ENCODE measurements at regions not wholly inside any gene's neighbourhood (a gene's known extent, or its start where the extent isn't known, plus 50 kb on each side); places are given as distances from the start of the nearest gene placed in this dataset.
A peak's percentile ranks its signal among the peaks of the same experiment; 100 is the strongest.
"Not testable (repeated sequence)": the region's sequence is repeated elsewhere in the genome, so short reads cannot be mapped to it uniquely, and the experiment has no call there.

DNA sequence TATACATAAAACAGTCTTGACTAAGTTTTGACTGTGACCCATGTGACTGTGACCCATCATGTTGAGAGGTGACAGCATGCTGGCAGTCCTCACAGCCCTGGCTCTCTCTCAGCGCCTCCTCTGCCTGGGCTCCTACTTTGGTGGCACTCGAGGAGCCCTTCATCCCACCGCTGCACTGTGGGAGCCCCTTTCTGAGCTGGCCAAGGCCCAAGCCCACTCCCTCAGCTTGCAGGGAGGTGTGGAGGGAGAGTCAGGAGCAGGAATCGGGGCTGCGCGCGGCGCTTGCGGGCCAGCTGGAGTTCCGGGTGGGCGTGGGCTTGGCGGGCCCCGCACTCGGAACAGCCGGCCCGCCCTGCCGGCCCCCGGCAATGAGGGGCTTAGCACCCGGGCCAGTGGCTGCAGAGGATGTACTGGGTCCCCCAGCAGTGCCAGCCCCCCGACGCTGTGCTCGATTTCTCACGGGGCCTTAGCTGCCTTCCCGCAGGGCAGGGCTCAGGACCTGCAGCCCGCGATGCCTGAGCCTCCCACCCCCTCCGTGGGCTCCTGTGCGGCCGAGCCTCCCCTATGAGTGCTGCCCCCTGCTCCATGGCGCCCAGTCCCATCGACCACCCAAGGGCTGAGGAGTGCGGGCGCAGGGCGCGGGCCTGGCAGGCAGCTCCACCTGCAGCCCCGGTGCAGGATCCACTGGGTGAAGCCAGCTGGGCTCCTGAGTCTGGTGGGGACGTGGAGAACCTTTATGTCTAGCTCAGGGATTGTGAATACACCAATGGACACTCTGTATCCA, 955.9 kb upstream of the FAT3 start:
- DNase-seq: not testable (repeated sequence)

DNA sequence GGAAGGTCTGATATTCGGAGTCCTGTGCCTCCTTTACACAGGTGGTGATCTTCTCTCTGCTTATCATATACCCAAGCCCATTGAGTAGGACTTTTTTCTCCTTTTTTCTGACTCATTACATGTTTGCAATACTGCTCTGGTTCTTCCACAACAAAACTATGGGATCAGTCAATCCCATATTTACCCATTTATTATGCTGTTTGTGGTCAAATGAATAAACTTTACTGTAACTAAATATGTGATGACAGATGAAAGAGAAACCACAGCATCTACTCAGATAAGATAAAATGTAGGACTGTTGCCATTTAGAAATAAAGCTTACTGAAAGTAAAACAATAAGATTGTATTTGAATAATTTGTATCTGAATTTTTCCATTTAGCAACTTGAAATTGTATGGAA, 958.7 kb upstream of the FAT3 start:
- DNase-seq: no peak

DNA sequence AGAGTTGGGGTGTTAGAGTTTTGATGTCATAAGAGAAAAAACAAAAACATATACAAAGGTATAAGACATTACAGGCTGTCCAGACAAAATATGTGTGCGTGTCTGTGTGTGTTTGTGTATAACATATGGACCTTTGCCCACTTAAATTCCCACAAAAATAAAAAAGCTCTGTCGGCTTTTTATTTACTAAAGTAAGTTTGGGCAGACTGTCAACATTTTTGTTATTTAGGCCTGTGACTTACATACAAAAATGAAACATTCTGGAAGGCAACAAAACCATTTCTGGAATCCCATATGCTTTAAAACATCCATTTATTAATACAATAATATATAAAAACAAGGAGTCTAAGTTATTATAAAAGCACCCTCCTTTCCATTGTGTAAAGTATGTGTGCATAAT, 960.1 kb upstream of the FAT3 start:
- DNase-seq: no peak

DNA sequence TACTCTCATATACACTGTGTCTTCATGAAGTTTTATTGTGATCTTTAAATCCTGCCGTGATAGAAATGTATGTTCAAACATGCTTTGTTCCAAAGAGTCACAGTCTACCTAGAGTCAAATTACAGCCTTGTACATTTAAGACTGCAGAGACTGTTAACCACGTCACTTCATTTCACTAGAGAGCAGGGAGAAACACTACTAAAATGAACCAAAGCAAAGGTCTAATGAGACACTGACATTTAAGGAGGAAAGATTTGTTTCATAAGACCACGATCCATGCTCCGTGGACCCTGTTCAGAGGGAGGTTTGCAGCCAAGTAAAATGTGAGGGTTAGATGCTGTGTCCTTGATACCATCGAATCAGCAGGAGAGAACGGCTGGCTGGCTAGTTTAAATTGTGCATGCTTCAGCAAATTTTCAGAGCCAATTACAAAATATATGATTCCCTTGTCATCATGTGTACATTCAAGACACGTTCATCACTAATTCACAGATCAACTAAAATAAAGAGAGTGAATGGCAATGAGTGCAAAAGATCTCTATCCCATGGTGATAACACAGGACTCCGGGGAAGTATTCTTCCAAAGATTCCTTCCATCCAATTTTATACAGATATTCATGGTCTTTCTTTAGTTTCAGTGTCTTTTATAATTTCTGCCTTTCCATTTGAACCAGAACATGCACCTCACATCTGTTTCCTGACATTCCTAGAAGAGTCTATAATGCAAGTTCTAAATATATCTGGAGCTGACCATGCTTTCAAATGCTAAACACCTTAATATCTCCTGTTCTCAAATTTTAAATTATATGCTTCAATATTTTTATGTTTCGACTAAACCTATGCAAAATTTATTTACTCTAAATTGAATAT, 960.9 kb upstream of the FAT3 start:
- no peak for DNase-seq

DNA sequence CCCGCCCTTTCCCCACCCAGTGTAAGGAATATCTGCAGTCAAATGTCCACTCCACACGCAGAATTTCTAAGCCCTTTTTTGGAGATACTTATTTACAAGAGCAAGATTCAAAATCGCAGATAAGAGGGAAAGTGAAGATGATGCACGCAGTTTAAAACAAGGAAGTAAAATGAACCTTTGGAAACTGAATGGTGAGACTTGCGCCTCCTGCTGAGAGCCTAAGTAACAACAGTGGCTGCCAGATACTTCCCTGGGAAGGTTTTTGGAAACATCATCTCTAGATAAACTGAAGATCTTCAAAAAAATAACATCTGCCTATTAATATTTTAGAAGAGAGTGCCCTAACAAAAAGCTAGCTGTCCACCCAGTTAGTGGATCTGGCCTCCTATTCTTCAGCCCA, 963.1 kb upstream of the FAT3 start:
- DNase-seq: no peak

DNA sequence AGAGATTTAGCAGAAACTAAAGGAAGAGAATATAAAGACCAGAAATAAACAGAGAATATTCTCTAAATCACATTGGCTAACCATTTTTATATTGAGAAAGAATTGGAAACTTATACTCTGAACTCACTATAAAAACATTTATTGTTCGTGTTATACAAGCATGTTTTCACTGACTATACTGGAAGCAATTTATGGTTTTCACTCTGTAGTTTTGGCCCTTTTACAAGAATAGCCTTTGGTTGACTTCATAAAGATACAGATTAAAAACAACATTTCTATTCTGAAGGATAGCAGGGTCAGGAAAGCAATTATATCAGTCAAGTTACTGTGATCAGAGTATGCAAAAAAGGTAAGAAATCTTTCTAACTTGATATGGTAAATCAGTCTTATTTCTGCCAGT, 965.7 kb upstream of the FAT3 start:
- no peak for DNase-seq

DNA sequence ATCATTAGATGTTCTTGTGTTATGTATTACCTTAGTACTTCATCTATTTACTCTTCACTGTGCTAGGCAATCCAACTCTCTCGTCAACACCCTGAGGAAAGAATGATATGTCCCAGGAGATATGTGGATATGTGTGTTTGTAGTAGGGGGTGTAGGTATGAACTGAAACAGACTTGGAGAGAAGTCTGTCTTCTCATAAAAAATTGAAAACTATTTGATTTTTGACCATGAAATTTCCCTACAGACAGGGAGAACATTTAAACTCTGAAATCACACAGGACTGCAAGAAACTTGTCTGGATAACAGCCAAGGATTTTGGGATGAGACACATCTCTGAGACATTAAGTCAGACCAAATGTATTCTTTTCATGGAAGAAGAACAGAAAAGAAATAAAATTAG, 967.0 kb upstream of the FAT3 start:
- no peak for DNase-seq

DNA sequence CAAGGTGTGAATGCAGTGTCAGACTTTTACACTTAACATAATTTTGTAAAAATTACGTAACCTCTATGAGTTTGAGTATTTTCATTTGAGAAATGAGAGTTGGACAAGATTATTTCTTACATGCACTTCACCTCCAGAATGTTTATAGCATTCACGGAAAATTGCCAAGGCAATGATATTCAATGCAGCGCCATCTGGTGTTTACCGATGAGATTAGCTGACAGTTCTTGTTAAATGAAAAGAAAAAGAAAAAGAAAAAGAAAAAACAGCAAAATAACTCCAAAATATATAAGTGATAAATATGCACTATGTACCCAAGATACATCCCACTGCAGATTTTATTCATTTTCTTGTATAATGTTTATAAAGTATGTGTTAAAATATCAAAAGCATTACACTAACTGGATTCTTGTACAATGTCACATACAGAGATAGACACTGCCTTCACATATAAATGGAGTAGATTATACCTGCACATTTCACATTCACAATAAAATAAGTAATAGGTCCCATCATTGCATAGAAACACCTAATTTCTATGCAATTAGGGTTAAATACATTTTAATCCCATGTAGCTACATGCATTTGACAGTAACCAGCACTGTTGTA, 976.3 kb upstream of the FAT3 start:
- peak; percentile 11 for DNase-seq

DNA sequence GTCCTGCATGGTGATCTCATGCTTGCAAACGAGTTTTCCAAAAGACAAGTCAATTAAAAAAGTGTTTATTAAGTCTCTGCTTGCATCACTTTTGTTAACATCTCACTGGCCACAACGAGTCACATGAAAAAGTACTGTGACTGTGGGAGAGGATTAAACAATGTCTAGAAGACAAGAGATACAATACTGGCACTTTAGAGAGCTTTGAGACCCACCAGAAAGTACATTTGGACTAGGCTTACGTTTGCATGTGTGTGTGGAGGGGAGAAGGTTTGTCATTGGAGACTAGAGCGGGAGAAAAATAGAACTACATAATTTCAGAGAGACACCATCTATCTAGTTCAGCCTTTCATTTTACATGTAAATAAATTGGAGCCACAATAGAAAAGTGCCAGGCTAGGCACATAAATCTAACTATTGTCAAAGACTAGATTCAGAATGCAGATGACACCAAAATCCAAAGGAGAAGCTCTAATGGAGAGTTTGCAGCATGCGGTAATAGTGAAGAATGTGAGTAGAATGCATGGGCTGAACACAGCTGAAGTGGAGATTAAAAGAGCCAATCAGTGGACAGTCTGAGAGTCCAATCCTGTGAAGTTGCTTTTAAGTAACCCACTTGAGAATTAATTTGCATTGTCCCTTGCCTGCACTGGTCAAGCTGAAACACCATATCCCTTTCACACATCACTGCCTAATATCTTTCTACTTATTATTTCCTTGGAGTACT, 977.4 kb upstream of the FAT3 start:
- no peak for DNase-seq

DNA sequence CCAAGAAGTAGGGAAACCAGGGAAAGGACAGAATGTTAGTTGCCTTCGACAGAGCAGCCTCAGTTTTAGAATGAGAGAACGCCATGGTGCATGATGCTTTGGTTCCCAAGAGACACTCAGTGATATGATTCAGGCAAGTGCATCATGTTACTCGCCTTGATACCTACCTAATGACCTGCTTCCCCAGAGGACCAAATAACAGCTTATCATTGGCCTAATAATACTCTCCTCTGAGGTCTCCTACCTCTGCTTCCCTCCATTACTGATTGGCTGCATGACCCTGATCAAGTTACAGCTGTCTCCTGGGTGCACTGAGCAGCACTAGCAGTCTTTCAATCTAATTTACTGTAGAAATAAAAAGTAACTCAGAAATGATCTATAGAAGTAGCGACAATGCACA, 979.7 kb upstream of the FAT3 start:
- no peak for DNase-seq

DNA sequence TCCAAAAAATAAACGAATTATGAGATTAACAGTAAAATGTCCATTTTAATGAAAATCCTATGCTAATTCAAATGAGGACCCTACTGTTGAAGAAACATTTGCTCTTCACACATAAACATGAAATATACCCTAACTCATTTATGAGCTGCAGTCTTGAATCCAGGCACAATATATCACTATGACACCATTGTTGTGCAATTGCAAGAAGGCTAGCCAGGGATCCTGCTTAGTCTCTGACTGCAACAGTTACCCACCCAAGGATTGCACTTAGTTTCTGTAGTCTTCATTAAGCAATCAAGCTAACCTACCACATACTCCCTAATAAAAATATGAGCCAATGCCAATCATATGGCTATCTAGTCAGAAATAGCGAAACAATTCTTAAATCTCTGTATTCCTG, 981.0 kb upstream of the FAT3 start:
- DNase-seq: no peak

DNA sequence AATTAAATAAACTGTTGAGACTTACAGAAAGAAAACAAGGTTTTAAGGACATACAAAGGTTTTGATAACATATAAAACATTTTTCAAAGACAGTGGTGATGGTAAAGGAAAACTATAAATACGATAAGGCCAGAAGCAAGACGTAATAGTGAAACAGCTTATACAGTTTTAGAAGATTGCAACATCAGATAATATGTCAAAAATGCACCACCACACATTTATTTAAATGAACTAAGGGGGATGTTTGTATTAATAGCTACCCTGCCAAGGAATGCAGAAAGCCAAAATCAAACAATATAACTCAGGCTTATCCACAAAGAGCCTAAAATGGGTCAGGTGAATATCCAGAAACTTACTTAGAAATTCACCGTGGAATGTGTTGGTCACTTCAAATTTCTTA, 981.6 kb upstream of the FAT3 start:
- no peak for DNase-seq

DNA sequence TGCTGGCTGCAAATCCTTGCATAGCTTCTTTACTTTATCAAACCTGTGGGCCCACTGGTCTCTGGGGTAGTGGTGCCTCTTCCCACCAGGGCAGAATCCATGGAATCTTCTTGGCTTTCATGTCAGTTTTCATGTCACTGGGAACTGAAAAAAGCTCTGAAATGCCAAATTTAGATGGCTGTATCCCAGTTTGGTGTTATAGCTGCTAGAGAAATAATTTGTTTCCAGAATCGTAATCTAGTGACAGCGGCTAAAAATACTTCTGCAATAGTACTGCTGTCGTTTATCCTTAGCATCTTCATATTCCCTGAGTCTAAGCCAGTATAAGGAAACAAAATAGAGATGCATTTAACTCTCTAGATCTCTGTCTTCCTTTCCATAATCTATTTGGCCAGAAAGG, 983.4 kb upstream of the FAT3 start:
- no peak for DNase-seq

DNA sequence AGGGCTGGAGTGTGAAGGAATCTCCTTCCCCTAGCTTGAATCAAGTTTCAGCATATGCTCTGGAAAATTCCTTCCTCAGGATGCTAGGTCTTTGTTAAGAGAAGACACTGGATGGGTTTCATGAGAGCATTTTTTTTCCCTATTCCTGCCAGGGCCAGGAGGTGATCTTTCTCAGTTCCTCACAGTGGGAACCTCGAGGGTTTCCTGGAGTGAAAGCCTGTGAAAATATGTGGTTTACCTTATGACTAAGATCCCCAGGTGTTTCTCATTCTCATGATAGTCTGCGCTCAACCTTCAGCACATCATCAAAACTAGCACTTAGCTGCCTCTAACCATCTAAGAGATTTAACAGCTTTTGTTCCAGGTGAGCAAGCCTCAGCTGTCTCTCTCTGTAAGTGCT, 985.3 kb upstream of the FAT3 start:
- no peak for DNase-seq

DNA sequence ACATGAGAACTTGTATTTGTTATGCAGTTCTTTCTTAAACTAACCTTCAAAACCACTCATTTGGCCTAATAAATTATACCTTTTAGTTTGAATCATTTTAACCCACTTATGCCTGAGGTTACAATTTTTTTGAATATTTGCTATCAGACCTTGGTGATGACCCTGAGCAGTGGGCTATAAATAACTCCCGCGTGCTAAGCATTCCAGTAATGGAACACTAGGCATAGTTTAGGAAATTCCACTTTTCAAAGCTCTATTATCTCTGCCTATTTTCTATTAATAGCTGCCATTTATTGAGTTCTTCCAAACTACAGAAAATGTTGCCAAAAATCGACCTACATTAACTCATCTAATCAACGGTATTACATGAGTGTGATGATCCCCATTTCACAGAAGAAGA, 993.4 kb upstream of the FAT3 start:
- no peak for DNase-seq

DNA sequence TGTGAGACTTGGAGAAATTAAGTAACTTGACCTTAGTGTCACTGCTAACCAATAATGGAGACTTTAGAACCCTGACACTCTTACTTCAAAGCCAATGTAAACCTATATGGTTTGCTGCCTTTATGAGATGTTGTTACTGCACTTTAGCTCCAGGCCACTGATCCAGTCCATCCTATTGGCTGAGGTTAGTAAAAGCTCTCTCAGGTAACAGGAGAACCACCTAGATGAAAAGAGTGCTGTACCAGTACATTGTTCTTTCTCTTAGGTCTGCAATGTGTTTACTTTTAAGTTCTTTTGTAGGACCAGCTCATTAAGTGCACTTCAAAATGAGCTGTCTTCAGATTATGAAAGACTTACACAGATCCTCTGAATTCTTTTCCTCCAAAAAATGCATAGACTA, 994.0 kb upstream of the FAT3 start:
- DNase-seq: no peak

DNA sequence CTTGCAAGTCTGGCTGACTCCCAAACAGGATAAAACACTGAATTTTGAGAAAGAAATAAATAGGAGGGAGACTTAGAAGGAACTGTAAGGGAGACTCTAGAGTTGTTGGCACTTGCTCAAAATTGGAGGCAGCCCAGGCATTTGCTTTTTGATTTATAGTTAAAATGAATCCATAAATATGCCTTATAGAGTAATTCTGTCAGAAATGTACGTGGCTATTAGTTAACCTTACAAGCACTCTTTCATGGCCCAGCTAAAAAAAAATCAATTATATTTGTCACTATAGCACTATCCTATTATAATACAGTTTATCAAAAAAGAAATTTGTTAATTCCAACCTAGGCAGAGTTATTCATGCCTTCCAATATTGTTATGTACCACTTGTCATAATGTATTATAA, 1000.0 kb upstream of the CHORDC1 start:
- no peak for DNase-seq

DNA sequence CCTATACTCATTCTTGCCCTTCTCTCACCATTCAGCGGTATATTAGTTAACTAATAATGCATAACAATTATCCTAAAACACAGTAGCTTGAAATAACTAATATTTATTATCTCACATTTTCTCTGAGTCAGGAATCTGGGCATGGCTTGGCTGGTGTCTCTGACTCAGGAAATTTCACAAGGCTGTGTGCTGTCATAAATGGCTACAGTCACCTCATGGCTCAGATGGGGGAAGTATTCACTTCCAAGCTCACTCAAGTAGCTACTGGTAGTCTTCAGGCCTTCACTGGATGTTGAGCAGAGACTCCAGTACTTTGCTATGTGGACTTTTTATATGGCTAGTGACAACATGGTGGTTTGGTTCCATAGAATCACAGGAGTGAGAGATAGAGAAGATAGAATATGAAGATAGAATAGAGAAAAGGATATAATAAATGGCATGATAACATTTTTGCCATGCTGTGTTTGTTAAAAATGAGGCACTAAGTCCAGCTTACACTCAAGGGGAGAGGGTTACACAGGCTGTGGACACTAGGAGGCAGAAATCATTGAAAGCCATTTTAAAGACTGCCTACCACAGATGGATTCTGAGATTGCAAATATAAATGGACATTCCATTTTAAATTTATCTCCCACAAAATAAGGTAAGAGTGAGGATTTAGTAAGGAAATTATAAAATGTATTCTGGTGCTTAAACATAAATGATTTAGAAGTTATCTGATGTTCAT, 997.8 kb upstream of the CHORDC1 start:
- no peak for DNase-seq

DNA sequence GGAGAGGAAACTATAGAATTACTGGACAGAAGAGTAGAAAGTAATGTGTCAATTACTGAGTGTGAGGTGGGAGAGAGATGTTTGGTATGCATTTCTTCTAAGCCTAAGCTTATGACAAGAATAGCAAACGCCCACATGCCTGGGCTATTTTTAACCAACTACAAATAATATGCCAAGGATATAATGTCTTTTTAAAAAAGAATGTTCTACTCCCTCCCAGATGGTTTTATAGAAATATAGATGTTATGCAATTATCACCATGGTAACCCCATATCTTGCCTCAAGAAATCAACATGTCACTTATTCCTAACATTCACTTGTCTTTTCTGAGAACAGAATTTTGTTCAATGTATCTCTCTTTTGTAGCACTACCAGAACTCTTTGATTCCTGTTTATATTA, 996.7 kb upstream of the CHORDC1 start:
- DNase-seq: no peak

DNA sequence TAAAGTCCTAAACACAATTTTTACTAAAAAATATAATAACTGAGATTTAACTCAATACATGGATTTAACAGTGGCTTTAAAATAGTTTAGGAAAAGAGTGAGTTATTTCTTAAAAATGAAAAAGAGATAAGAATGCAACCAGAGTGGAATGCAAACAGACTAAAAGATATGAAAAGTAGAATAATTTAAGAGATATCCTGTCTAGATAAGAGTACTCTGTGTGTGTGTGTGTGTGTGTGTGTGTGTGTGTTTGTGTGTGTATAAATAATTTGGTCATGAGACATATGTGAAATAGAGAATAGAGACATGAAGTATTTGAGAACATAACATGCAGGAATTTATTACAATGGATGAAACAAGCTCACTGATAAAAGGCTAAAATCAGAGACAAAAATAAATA, 986.9 kb upstream of the CHORDC1 start:
- DNase-seq: no peak

DNA sequence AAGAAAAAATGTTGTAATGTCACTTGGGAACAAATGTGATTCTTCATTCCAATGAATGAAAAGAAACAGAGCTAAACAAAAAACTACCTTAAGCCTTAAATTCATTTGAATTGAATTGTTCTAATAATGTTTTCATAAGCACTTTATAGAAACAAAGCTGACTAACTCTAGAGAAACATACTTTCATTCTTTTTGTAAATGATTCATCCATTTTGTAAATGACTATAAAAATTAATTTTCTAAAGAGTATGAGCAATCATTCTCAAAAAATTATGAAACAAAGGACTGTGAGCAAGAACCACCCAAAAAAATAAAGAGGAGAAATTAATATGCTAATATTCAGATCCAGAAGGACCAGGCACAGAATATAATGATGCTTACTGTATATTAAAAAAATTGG, 986.5 kb upstream of the CHORDC1 start:
- DNase-seq: no peak

DNA sequence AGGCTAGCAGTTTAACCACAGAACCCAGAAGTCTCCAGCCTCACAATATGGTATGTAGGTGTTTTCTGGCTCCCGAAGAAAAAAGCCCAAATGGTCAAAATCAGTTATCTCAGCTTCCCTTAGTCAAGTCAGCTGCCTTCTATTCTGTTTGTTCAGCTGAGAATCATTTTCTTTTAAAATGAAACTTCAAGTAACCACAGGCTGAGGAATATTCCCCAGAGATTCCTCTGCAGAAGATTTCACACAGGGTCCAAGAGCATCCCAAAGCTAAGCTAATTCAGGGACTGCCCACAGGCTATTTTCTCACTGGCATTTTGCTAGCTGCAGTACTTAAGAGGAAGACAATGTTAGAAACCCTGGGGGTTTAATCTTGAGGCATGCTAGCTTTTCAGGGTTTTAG, 977.0 kb upstream of the CHORDC1 start:
- DNase-seq: no peak

DNA sequence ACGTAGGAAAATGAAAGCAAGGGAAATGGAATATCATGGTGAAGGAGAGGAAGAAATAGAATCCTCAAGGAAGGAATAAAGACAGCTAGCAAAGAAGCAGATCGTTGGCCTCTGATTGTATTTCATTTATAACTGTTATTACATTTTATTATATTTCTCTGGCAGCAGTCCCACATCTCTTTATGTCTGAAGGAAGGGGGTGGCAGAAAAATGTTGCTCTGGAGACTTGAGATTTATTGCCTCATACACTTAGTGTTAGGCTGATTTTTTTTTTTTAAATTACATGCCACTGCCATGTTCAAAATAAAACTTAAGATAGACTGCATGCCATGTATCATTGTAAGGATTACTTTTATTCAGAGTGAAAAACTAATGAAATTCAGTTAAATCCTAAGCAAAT, 971.7 kb upstream of the CHORDC1 start:
- no peak for DNase-seq
